IMR-90 (cell line): ENCODE measurements at regions not wholly inside any gene's neighbourhood (a gene's known extent, or its start where the extent isn't known, plus 50 kb on each side); places are given as distances from the start of the nearest gene placed in this dataset.

Source experiments
- ATAC-seq: fragments of 200-7000 bp; cut with Tn5 transposase; 2 replicates; pipeline ENCODE4 v1.9.1; 2020; ENCODE audit warnings: low read depth, mild to moderate bottlenecking, moderate library complexity
- BruUV-seq: library from RNA; stranded (reverse); fragments of 400-500 nt; replicated peaks from 2 replicates; lab custom pipeline; 2021; lab: Mats Ljungman, UMichigan
- CTCF ChIA-PET: fragments of 300-600 bp; formaldehyde crosslinking; extraction: SDS; loops from one replicate; lab custom pipeline; 2021; ENCODE audit warnings: antibody characterized with exemption; lab: Yijun Ruan, JAX
- POLR2A ChIA-PET: fragments of 300-600 bp; sonication (Branson Sonifier 250); formaldehyde crosslinking; loops from one replicate; lab custom pipeline; 2022; ENCODE audit warnings: antibody characterized with exemption; ENCODE audit not compliant: unreplicated experiment; lab: Charles Lee
- DNase-seq: peaks from one replicate; pipeline ENCODE4 v3.0.0; 2013
- H2AFZ ChIP-seq: replicated peaks from 2 replicates; pipeline ENCODE3; 2013; ENCODE audit warnings: low read length, mild to moderate bottlenecking; ENCODE audit not compliant: poor library complexity
- H2AK5ac ChIP-seq: 2 replicates; pipeline ENCODE4 v1.6.1; 2013; ENCODE audit warnings: low read depth, low read length, inconsistent platforms
- H2AK9ac ChIP-seq: replicated peaks from 2 replicates; pipeline ENCODE3; 2013; ENCODE audit warnings: mild to moderate bottlenecking, low read depth, low read length, moderate library complexity; ENCODE audit not compliant: poor library complexity
- H2BK120ac ChIP-seq: 2 replicates; pipeline ENCODE4 v1.6.1; 2013; ENCODE audit warnings: low read depth, low read length, inconsistent platforms
- H2BK15ac ChIP-seq: 3 replicates; pipeline ENCODE4 v1.6.1; 2013; ENCODE audit warnings: low read depth, low read length, inconsistent platforms
- H2BK20ac ChIP-seq: 2 replicates; pipeline ENCODE4 v1.6.1; 2013; ENCODE audit warnings: low read depth, mild to moderate bottlenecking, inconsistent platforms, low read length, moderate library complexity
- H2BK5ac ChIP-seq: 2 replicates; pipeline ENCODE4 v1.6.1; 2013; ENCODE audit warnings: mild to moderate bottlenecking, low read depth, low read length, inconsistent platforms; ENCODE audit not compliant: poor library complexity, severe bottlenecking
- H3K14ac ChIP-seq: replicated peaks from 2 replicates; pipeline ENCODE4 v1.6.1; 2013; ENCODE audit warnings: low read depth, low read length, inconsistent platforms
- H3K18ac ChIP-seq: 2 replicates; pipeline ENCODE4 v1.6.1; 2013; ENCODE audit warnings: low read depth, low read length, control low read depth
- H3K23ac ChIP-seq: 2 replicates; pipeline ENCODE4 v1.6.1; 2013; ENCODE audit warnings: low read depth, low read length, inconsistent platforms
- H3K27ac ChIP-seq: 2 replicates; pipeline ENCODE4 v1.5.1; 2013; ENCODE audit warnings: mild to moderate bottlenecking, control low read depth, low read length; ENCODE audit not compliant: insufficient read depth
- H3K27me3 ChIP-seq: 2 replicates; pipeline ENCODE4 v1.6.1; 2013; ENCODE audit warnings: low read length; ENCODE audit not compliant: control insufficient read depth, insufficient read depth
- H3K36me3 ChIP-seq: 2 replicates; pipeline ENCODE4 v1.6.1; 2013; ENCODE audit warnings: low read length, mixed read lengths; ENCODE audit not compliant: control insufficient read depth, insufficient read depth
- H3K4ac ChIP-seq: 2 replicates; pipeline ENCODE4 v1.6.1; 2013; ENCODE audit warnings: low read depth, low read length, inconsistent platforms
- H3K4me1 ChIP-seq: 2 replicates; pipeline ENCODE4 v1.6.1; 2013; ENCODE audit warnings: low read length, mixed read lengths; ENCODE audit not compliant: control insufficient read depth, insufficient read depth
- H3K4me2 ChIP-seq: 2 replicates; pipeline ENCODE4 v1.6.1; 2013; ENCODE audit warnings: low read depth, mild to moderate bottlenecking, control low read depth, low read length, moderate library complexity
- H3K4me3 ChIP-seq: 2 replicates; pipeline ENCODE4 v1.5.1; 2013; ENCODE audit warnings: low read depth, mild to moderate bottlenecking, control low read depth, low read length, moderate library complexity; ENCODE audit not compliant: insufficient read depth
- H3K56ac ChIP-seq: 2 replicates; pipeline ENCODE4 v1.6.1; 2013; ENCODE audit warnings: low read length, inconsistent platforms; ENCODE audit not compliant: insufficient read depth; ENCODE audit errors: extremely low read depth
- H3K79me1 ChIP-seq, 2 experiments: 2 replicates each; pipeline ENCODE4 v1.6.1; 2013; ENCODE audit warnings: low read length in 2 of 2, inconsistent platforms in 1 of 2, low read depth in 1 of 2
- H3K9ac ChIP-seq: 2 replicates; pipeline ENCODE4 v1.6.1; 2013; ENCODE audit warnings: low read depth, low read length, control low read depth
- H3K9me1 ChIP-seq: 2 replicates; pipeline ENCODE4 v1.6.1; 2013; ENCODE audit warnings: low read length, inconsistent platforms; ENCODE audit not compliant: insufficient read depth
- H3K9me3 ChIP-seq: 2 replicates; pipeline ENCODE4 v1.6.1; 2013; ENCODE audit warnings: low read length; ENCODE audit not compliant: control insufficient read depth, insufficient read depth
- H4K20me1 ChIP-seq: 2 replicates; pipeline ENCODE4 v1.6.1; 2013; ENCODE audit warnings: low read length, inconsistent platforms; ENCODE audit not compliant: insufficient read depth
- H4K5ac ChIP-seq: 2 replicates; pipeline ENCODE4 v1.6.1; 2013; ENCODE audit warnings: mild to moderate bottlenecking, low read depth, low read length, control low read depth
- H4K8ac ChIP-seq, 2 experiments: 2 replicates each; pipeline ENCODE4 v1.6.1; 2013; ENCODE audit warnings: low read depth in 2 of 2, low read length in 2 of 2, control low read depth in 1 of 2, inconsistent platforms in 1 of 2
- H4K91ac ChIP-seq: 2 replicates; pipeline ENCODE4 v1.6.1; 2013; ENCODE audit warnings: low read depth, low read length, inconsistent platforms; ENCODE audit not compliant: insufficient read depth
- BHLHE40 ChIP-seq: fragments of 150-350 bp; IDR thresholded peaks from 2 replicates; pipeline ENCODE4 v1.6.1; 2016; ENCODE audit warnings: mild to moderate bottlenecking, low read depth, low read length
- CEBPB ChIP-seq: IDR thresholded peaks from 2 replicates; pipeline ENCODE4 v1.6.1; 2012; ENCODE audit warnings: low read depth, low read length, improper control_type of control experiment
- CHD1 ChIP-seq: IDR thresholded peaks from 2 replicates; pipeline ENCODE4 v1.6.1; 2012; ENCODE audit warnings: low read depth, low read length, improper control_type of control experiment
- FOS ChIP-seq: fragments of 150-350 bp; IDR thresholded peaks from 2 replicates; pipeline ENCODE4 v1.6.1; 2016; ENCODE audit warnings: low read depth, low read length
- MAFK ChIP-seq: IDR thresholded peaks from 2 replicates; pipeline ENCODE4 v1.6.1; 2012; ENCODE audit warnings: low read depth, low read length, improper control_type of control experiment
- MAZ ChIP-seq: IDR thresholded peaks from 2 replicates; pipeline ENCODE4 v1.6.1; 2012; ENCODE audit warnings: low read depth, mild to moderate bottlenecking, low read length, improper control_type of control experiment, moderate library complexity, borderline replicate concordance
- MXI1 ChIP-seq: IDR thresholded peaks from 2 replicates; pipeline ENCODE4 v1.6.1; 2012; ENCODE audit warnings: low read depth, mild to moderate bottlenecking, low read length, moderate library complexity, borderline replicate concordance
- NFE2L2 ChIP-seq: fragments of 150-350 bp; IDR thresholded peaks from 2 replicates; pipeline ENCODE4 v1.6.1; 2016; ENCODE audit warnings: low read depth, mild to moderate bottlenecking, low read length
- RFX5 ChIP-seq: IDR thresholded peaks from 2 replicates; pipeline ENCODE4 v1.8.0; 2012; ENCODE audit warnings: low read depth, mild to moderate bottlenecking, low read length, moderate library complexity
- SMC3 ChIP-seq: fragments of 150-350 bp; IDR thresholded peaks from 2 replicates; pipeline ENCODE4 v1.6.1; 2016; ENCODE audit warnings: low read depth, mild to moderate bottlenecking, antibody characterized with exemption, low read length, moderate library complexity
- WGBS, 2 experiments: methylation state at CpG; one replicate each; pipeline versions ENCODE4 v1.1.5 to v1.1.7; 2013; ENCODE audit warnings: missing lambda C conversion rate in 2 of 2; ENCODE audit not compliant: insufficient read length in 1 of 2; ENCODE audit errors: extremely low coverage in 2 of 2; 5-methylcytosine and 5-hydroxymethylcytosine counted together
- dilution Hi-C: fragments of 300-500 bp; cut with HindIII; formaldehyde crosslinking; loops from one replicate; pipeline ENCODE4 v1.14.3; 2018; ENCODE audit warnings: low sequenced_read_pairs; ENCODE audit not compliant: unreplicated experiment
- in situ Hi-C: fragments of 300-500 bp; cut with MboI; formaldehyde crosslinking; loops from 3 replicates; pipeline ENCODE4 v1.14.3; 2019; ENCODE audit warnings: low sequenced_read_pairs, inconsistent platforms, mixed read lengths
- intact Hi-C: fragments of 100-400 bp; cut with micrococcal nuclease; formaldehyde crosslinking; loops from 2 replicates; pipeline ENCODE4 v1.10.0; 2022
- TF ChIP-seq, protein P1 (sequence below): fragments of 150-350 bp; IDR thresholded peaks from 2 replicates; pipeline ENCODE4 v1.6.1; 2016; ENCODE audit warnings: low read depth, mild to moderate bottlenecking, low read length, moderate library complexity, borderline replicate concordance
- TF ChIP-seq, protein P2 (sequence below): fragments of 150-350 bp; IDR thresholded peaks from 2 replicates; pipeline ENCODE4 v1.6.1; 2017; ENCODE audit warnings: mild to moderate bottlenecking, antibody characterized with exemption, low read length, low read depth

DNA sequence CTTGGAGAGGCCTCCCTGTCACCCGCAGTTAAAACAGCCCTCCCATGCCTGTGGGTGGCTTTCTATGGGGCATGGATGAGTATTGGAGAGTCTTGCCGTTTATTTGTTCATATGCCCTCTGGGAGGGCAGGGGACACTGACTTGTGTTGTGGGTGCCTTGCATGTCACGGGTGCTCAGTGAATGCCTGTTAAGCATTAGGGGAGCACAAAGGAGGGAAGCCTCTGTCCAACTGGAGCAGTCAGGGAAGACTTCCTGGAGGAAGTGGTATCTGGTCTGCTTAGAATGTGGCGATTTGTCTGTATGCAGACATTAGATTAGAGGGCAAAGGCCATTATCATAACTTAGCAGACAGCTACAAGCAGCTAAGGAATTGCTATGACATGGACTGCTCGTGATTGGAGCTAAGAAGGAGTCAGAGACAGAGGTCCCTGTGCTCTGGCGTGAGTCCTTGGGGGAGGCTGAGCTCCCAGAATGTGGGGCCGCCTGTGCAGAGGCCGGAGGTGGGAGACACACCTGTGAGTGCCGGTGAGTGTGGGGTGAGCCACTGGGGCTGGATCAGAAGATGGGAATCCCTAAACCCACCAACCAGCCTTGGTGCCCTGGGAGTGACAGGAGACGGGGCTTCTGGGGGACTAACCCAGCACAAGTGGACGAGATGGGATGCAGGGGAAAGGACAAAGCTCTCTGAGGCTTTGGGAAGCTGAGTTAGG is 286.1 kb downstream of the SEC14L1 start:
- H3K4me2 ChIP-seq: peak overlapping the region; percentile 3; the same call in 1 of the 2 replicates
- no CpG with 5 or more reads among the region's 11 CpGs for WGBS, 2 experiments
- H3K23ac ChIP-seq: peak overlapping the region; percentile 96
- intact Hi-C loops (no loop called here), dilution Hi-C loops (no loop called here), in situ Hi-C loops (loop anchor here (5.0 kb wide), 2 partner anchors 65 to 105 kb away; no protein-coding TSS in a partner anchor)
- no peak for ATAC-seq
- H3K56ac ChIP-seq: 0 out of 2 replicates have a peak overlapping the region, but pooled peaks have one; percentile 64
- H3K79me1 ChIP-seq: peaks cover 32 to 91% of the 10 kb centered on the region in 2 experiments
- H3K4me3 ChIP-seq: no peak overlapping the region
- H3K27me3 ChIP-seq: no peaks in the 10 kb centered on the region
- no peaks in the 10 kb centered on the region for H3K9me3 ChIP-seq
- H2BK20ac ChIP-seq: peak overlapping the region; percentile 84; the same call in 1 of the 2 replicates
- TF ChIP-seq MXI1 (no peak), FOS (no peak), CEBPB (no peak), SMC3 (no peak), MAFK (no peak), NFE2L2 (no peak), CHD1 (no peak), RFX5 (no peak), BHLHE40 (no peak), MAZ (no peak)
- TF ChIP-seq, protein P1, sequence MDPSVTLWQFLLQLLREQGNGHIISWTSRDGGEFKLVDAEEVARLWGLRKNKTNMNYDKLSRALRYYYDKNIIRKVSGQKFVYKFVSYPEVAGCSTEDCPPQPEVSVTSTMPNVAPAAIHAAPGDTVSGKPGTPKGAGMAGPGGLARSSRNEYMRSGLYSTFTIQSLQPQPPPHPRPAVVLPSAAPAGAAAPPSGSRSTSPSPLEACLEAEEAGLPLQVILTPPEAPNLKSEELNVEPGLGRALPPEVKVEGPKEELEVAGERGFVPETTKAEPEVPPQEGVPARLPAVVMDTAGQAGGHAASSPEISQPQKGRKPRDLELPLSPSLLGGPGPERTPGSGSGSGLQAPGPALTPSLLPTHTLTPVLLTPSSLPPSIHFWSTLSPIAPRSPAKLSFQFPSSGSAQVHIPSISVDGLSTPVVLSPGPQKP: no peak
- TF ChIP-seq, protein P2, sequence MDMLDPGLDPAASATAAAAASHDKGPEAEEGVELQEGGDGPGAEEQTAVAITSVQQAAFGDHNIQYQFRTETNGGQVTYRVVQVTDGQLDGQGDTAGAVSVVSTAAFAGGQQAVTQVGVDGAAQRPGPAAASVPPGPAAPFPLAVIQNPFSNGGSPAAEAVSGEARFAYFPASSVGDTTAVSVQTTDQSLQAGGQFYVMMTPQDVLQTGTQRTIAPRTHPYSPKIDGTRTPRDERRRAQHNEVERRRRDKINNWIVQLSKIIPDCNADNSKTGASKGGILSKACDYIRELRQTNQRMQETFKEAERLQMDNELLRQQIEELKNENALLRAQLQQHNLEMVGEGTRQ: no peak
- BruUV-seq: no TSS peak
- peak overlapping the region; percentile 18; the same call in 1 of the 2 replicates for H4K5ac ChIP-seq
- H3K14ac ChIP-seq: peak overlapping the region; percentile 94
- peak overlapping the region; percentile 84 for H2AK9ac ChIP-seq
- peak overlapping the region; percentile 91 for H2BK120ac ChIP-seq
- peak overlapping the region; percentile 100 for H2AK5ac ChIP-seq
- peak overlapping the region; percentile 91 for H2BK5ac ChIP-seq
- peak overlapping the region; percentile 26 to 59; a peak in 3 of 4 replicates for H4K8ac ChIP-seq
- peak overlapping the region; percentile 64 for H2AFZ ChIP-seq
- H4K91ac ChIP-seq: peak overlapping the region; percentile 97
- CTCF ChIA-PET: interaction anchor here (0.6 to 1.7 kb wide), 3 partner anchors 51 to 78 kb away, joined by 3 to 4 read pairs (median 4); no protein-coding TSS in a partner anchor
- H3K36me3 ChIP-seq: peaks cover 6% of the 10 kb centered on the region; the same call in 1 of the 2 replicates
- peaks cover 43% of the 10 kb centered on the region for H3K9me1 ChIP-seq
- peak overlapping the region; percentile 99 for H3K4ac ChIP-seq
- no peak for DNase-seq
- peak overlapping the region; percentile 91 for H3K27ac ChIP-seq
- POLR2A ChIA-PET: no interaction called here
- peaks cover 74% of the 10 kb centered on the region for H4K20me1 ChIP-seq
- peak overlapping the region; percentile 97; the same call in 2 of the 3 replicates for H2BK15ac ChIP-seq
- peaks cover 70% of the 10 kb centered on the region for H3K4me1 ChIP-seq
- peak overlapping the region; percentile 57 for H3K9ac ChIP-seq
- H3K18ac ChIP-seq: peak overlapping the region; percentile 8
